DOHH2 (cell line): ENCODE measurements at regions not wholly inside any gene's neighbourhood (a gene's known extent, or its start where the extent isn't known, plus 50 kb on each side); places are given as distances from the start of the nearest gene placed in this dataset.

Experiments used
- CTCF ChIP-seq: fragments of 200-600 bp; sonication (generic); IDR thresholded peaks from one replicate; pipeline ENCODE4 v1.5.1; 2014; ENCODE audit warnings: antibody characterized with exemption, mild to moderate bottlenecking, low read depth, low read length; ENCODE audit not compliant: poor library complexity, severe bottlenecking
- EZH2phosphoT487 ChIP-seq: fragments of 200-600 bp; sonication (generic); IDR thresholded peaks from 2 replicates; pipeline ENCODE4 v1.6.1; 2017; ENCODE audit warnings: borderline replicate concordance, mild to moderate bottlenecking, antibody characterized with exemption, low read length, moderate library complexity, mixed read lengths

DNA sequence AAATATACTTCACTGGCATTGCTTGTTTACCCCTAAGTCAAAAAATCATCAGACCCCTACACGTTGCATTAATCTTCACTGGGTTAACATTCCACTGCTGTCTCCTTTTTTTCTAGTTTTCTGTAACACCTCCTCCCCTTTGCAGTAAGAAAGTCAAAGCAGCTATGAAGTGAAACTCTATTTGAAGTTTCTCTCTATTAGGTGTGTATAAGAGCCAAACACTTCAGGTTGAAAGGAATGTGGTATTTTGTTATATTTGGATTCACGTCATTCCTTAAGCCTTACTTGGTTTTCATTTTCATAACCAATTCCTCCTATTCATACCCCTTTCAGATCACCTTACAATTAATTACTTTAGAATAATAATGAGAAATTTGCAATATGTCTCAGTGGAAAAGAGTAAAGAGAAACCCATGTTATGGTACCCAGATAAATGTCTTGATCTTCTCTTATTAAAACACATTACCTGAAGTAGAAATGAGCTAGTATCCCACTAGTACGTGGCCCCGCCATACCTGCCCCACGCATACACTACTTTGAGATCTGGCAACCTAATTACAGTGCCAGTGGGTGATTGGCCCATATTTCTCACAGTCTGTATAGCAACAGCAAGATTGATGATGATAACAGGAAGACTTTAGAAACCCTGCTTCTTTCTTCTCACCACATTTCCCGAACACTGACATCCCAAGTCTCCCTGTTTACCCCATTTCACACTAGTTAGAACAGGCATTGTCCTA, 236.4 kb upstream of the RGS6 start:
- no peak for TF ChIP-seq CTCF
- no peak for TF ChIP-seq EZH2phosphoT487
